Fibroblast of villous mesenchyme (primary cell): ENCODE measurements at regions not wholly inside any gene's neighbourhood (a gene's known extent, or its start where the extent isn't known, plus 50 kb on each side); places are given as distances from the start of the nearest gene placed in this dataset.

Experiments used
- DNase-seq: peaks from one replicate; pipeline ENCODE4 v3.0.0-alpha.2; 2010; ENCODE audit warnings: low read depth
- H3K4me3 ChIP-seq: 2 replicates; pipeline ENCODE4 v1.5.1; 2011; ENCODE audit warnings: low read depth, mild to moderate bottlenecking, low read length
- TF ChIP-seq, protein P1 (sequence below): IDR thresholded peaks from 2 replicates; pipeline ENCODE4 v1.5.1; 2012; ENCODE audit warnings: low read depth, mild to moderate bottlenecking, low read length; ENCODE audit not compliant: insufficient read depth

DNA sequence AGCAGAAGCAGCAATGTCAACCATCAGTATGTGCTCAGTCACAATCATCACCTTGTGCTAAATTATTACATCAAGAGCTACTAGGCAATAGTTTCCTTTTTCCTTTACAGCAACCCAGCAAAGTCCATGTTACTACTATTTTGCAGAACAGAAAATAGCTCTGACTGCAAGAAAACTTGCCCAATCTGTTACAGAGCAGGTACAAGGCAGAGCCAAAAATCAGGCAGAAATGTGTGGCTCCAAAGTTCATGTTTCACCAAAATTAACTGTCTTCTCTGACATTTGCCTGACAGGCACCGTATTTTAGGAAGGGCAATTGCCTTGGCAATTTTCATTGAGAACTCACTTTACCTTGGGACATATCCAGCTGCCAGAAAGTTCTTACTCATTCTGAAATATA lies 177.6 kb upstream of the TMTC4 start:
- no peak overlapping the region for H3K4me3 ChIP-seq
- TF ChIP-seq, protein P1, sequence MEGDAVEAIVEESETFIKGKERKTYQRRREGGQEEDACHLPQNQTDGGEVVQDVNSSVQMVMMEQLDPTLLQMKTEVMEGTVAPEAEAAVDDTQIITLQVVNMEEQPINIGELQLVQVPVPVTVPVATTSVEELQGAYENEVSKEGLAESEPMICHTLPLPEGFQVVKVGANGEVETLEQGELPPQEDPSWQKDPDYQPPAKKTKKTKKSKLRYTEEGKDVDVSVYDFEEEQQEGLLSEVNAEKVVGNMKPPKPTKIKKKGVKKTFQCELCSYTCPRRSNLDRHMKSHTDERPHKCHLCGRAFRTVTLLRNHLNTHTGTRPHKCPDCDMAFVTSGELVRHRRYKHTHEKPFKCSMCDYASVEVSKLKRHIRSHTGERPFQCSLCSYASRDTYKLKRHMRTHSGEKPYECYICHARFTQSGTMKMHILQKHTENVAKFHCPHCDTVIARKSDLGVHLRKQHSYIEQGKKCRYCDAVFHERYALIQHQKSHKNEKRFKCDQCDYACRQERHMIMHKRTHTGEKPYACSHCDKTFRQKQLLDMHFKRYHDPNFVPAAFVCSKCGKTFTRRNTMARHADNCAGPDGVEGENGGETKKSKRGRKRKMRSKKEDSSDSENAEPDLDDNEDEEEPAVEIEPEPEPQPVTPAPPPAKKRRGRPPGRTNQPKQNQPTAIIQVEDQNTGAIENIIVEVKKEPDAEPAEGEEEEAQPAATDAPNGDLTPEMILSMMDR: no peak
- no peak for DNase-seq

DNA sequence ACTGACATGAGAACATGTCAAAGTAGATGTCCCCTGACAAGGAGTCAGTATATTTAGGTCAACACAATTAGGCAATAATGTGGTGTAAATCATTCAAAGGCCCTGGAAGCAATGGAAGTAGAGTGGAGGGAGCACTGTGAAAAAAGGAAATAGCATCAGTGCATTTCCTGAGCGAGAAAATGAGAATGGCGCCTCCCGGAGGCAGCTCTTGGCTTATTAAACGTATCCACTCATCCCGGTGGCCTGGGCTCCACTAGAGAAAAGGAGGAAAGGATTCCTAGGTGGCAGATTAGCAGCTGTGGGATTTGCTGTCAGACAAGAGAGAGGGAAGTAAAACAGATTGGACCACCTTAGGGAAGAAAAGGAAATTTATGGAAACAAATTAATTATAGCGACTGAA lies 173.7 kb upstream of the TMTC4 start:
- TF ChIP-seq, protein P1: no peak
- DNase-seq: no peak
- no peak overlapping the region for H3K4me3 ChIP-seq

GRCh38 chr13:100845128-100845757 lies 170.6 kb upstream of the TMTC4 start:
- no peak for DNase-seq
- no peak overlapping the region for H3K4me3 ChIP-seq
- TF ChIP-seq, protein P1: no peak

DNA sequence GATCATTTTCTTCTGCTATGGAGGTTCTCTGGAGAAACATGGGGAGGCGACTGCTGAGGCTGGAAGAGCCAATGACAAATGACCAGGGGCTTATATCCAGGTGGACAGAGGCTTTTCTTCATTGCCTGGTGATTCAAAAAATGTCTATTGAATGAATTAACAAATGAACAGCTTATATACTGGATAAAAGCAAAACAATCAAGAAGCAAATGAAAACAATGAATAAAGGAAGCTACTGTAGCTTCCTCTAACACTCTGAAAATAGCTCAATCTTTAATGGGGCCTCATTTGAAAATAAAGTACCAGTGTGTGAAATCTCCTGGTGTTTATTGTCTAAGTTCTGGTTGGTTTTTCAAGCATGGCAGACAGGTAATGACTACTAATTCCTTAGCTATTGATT lies 167.5 kb upstream of the TMTC4 start:
- TF ChIP-seq, protein P1: no peak
- no peak overlapping the region for H3K4me3 ChIP-seq
- no peak for DNase-seq

GRCh38 chr13:100838387-100838786 lies 163.8 kb upstream of the TMTC4 start:
- no peak overlapping the region for H3K4me3 ChIP-seq
- no peak for DNase-seq
- TF ChIP-seq, protein P1: no peak

DNA sequence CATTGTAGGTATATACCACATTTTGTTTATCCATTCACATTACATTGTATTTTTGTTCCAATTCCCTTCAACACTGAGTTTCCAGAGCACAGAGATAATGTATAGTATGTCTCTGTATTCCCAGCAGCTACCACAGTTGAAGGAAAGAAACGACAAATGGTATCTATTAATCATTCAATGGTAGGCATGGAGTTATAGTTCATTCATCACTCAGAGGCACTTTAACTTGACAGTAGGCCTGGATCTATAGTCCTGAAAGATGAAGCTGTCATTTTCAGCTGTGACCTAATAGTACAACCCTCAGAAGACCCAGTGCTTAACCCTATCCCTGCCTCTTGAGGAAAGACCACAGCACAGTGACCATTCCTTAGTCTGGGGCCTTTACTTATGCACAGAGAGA lies 163.0 kb upstream of the TMTC4 start:
- TF ChIP-seq, protein P1: no peak
- DNase-seq: no peak
- H3K4me3 ChIP-seq: no peak overlapping the region

- DNase-seq: no peak
- no peak overlapping the region for H3K4me3 ChIP-seq
- TF ChIP-seq, protein P1: no peak
Observed at GRCh38 chr13:100836711-100837110, 162.1 kb upstream of the TMTC4 start.
